Endodermal cell (in vitro differentiated cells): ENCODE measurements at regions not wholly inside any gene's neighbourhood (a gene's known extent, or its start where the extent isn't known, plus 50 kb on each side); places are given as distances from the start of the nearest gene placed in this dataset.

Experiments
- DNase-seq: peaks from one replicate; pipeline ENCODE4 v3.0.0-alpha.2; 2017
- H3K27ac ChIP-seq: 2 replicates; pipeline ENCODE4 v1.5.1; 2013; ENCODE audit warnings: mild to moderate bottlenecking, low read depth, low read length, moderate library complexity
- H3K27me3 ChIP-seq: 2 replicates; pipeline ENCODE4 v1.6.1; 2013; ENCODE audit warnings: mild to moderate bottlenecking, low read length, moderate library complexity; ENCODE audit not compliant: insufficient read depth, control insufficient read depth, poor library complexity, severe bottlenecking
- H3K36me3 ChIP-seq: 2 replicates; pipeline ENCODE4 v1.7.0; 2013; ENCODE audit warnings: mild to moderate bottlenecking, low read length, moderate library complexity; ENCODE audit not compliant: control insufficient read depth, insufficient read depth
- H3K4me1 ChIP-seq: one replicate; pipeline ENCODE4 v1.7.0; 2013; ENCODE audit warnings: low read length; ENCODE audit not compliant: control insufficient read depth, insufficient read depth
- H3K4me3 ChIP-seq: 2 replicates; pipeline ENCODE4 v1.5.1; 2013; ENCODE audit warnings: mild to moderate bottlenecking, low read length, moderate library complexity
- H3K9ac ChIP-seq: 2 replicates; pipeline ENCODE4 v1.6.1; 2013; ENCODE audit warnings: mild to moderate bottlenecking, low read length, moderate library complexity; ENCODE audit not compliant: poor library complexity, severe bottlenecking; ENCODE audit errors: extremely low read depth
- H3K9me3 ChIP-seq: 2 replicates; pipeline ENCODE4 v1.6.1; 2013; ENCODE audit warnings: mild to moderate bottlenecking, low read length, moderate library complexity; ENCODE audit not compliant: control insufficient read depth
- H3K27ac Mint-ChIP-seq: 2 replicates; pipeline ENCODE4 v1.8.0; 2020; ENCODE audit warnings: mixed read lengths
- H3K27me3 Mint-ChIP-seq: 2 replicates; pipeline ENCODE4 v1.8.0; 2021; ENCODE audit warnings: mild to moderate bottlenecking, mixed read lengths; ENCODE audit not compliant: insufficient read depth
- H3K36me3 Mint-ChIP-seq: 2 replicates; pipeline ENCODE4 v1.8.0; 2020; ENCODE audit warnings: low read depth, mixed read lengths
- H3K4me1 Mint-ChIP-seq: 2 replicates; pipeline ENCODE4 v1.8.0; 2020; ENCODE audit warnings: mixed read lengths
- H3K4me3 Mint-ChIP-seq: 2 replicates; pipeline ENCODE4 v1.8.0; 2020; ENCODE audit warnings: mild to moderate bottlenecking, moderate library complexity, mixed read lengths
- H3K9me3 Mint-ChIP-seq: 2 replicates; pipeline ENCODE4 v1.8.0; 2020; ENCODE audit warnings: mild to moderate bottlenecking, mixed read lengths
- WGBS, 2 experiments: methylation state at CpG; one replicate each; pipeline versions ENCODE4 v1.1.5 to v1.1.7; 2013; ENCODE audit warnings: missing lambda C conversion rate in 2 of 2, mixed read lengths in 1 of 2; ENCODE audit not compliant: insufficient coverage in 1 of 2, insufficient read length in 1 of 2; 5-methylcytosine and 5-hydroxymethylcytosine counted together
- TF ChIP-seq, protein P1 (sequence below): fragments of 200-600 bp; sonication (generic); conservative IDR thresholded peaks from 2 replicates; pipeline ENCODE4 v1.5.0; 2021; ENCODE audit warnings: antibody characterized with exemption, mild to moderate bottlenecking

DNA sequence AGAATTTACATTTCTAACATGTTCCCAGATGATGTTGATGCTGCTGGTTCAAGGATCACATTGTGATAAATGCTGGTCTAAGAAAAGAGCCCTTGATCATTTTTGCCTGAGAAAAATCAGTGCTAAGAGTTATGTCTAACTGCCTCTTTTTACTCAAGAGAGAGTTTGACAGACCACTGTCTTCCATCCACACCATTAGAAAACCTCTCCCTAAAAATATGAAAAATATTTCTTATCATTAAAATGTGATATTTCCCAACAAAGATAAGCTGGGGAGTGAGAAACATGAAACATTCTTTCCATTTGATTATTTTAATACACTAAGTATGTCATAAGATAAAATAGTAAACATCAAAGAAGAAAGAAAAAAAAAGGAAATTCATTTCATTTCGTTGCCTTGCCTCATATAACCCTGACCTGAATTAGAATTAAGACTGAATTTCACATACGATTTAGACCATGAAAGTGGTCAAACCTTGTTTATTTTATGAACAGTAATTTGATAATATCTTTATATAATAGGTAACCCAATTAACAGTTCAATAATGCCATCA lies 471.8 kb upstream of the ARHGEF26 start:
- no peak overlapping the region for H3K9ac ChIP-seq
- 91% methylated on average over 2 of the region's 2 CpGs; no CpG with 5 or more reads in 1 of the 2 experiments for WGBS, 2 experiments
- no peak overlapping the region for H3K4me3 ChIP-seq
- H3K27me3 ChIP-seq = no peaks in the 10 kb centered on the region
- no peak overlapping the region for H3K27ac ChIP-seq
- H3K4me1 Mint-ChIP-seq = peaks cover 15% of the 10 kb centered on the region
- peaks cover 20% of the 10 kb centered on the region for H3K9me3 Mint-ChIP-seq
- H3K27me3 Mint-ChIP-seq = no peaks in the 10 kb centered on the region
- no peaks in the 10 kb centered on the region for H3K4me1 ChIP-seq
- no peak overlapping the region for H3K27ac Mint-ChIP-seq
- TF ChIP-seq, protein P1, sequence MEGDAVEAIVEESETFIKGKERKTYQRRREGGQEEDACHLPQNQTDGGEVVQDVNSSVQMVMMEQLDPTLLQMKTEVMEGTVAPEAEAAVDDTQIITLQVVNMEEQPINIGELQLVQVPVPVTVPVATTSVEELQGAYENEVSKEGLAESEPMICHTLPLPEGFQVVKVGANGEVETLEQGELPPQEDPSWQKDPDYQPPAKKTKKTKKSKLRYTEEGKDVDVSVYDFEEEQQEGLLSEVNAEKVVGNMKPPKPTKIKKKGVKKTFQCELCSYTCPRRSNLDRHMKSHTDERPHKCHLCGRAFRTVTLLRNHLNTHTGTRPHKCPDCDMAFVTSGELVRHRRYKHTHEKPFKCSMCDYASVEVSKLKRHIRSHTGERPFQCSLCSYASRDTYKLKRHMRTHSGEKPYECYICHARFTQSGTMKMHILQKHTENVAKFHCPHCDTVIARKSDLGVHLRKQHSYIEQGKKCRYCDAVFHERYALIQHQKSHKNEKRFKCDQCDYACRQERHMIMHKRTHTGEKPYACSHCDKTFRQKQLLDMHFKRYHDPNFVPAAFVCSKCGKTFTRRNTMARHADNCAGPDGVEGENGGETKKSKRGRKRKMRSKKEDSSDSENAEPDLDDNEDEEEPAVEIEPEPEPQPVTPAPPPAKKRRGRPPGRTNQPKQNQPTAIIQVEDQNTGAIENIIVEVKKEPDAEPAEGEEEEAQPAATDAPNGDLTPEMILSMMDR = no peak
- H3K36me3 Mint-ChIP-seq = peaks cover 3% of the 10 kb centered on the region
- no peak overlapping the region for H3K4me3 Mint-ChIP-seq
- H3K36me3 ChIP-seq = no peaks in the 10 kb centered on the region
- H3K9me3 ChIP-seq = peaks cover 18% of the 10 kb centered on the region
- DNase-seq = no peak

DNA sequence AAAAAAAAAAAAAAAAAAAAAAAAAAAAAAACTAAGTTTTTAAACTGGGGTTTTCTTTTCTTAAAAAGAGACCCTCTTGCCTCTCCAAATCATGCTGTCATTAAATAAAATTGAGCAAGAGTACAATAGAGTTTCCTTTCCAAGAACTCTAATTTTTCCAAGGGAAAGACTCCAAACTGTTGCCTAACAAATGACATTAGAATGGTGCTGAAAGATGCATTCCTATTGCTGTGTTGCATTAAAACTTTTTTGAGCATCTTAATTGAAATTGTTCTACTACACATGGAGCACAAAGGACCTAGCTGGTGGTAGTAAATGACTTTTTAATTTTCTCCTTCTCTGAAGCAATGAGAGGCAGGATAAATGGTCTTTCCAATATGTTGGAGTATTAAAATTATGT lies 469.1 kb upstream of the ARHGEF26 start:
- Mint-ChIP-seq H3K4me3 (no peak overlapping the region), H3K27me3 (no peaks in the 10 kb centered on the region), H3K27ac (no peak overlapping the region), H3K36me3 (no peaks in the 10 kb centered on the region), H3K4me1 (peaks cover 12% of the 10 kb centered on the region), H3K9me3 (peaks cover 10% of the 10 kb centered on the region)
- Histone ChIP-seq H3K4me3 (no peak overlapping the region), H3K36me3 (no peaks in the 10 kb centered on the region), H3K9me3 (no peaks in the 10 kb centered on the region), H3K27me3 (no peaks in the 10 kb centered on the region), H3K27ac (no peak overlapping the region), H3K9ac (no peak overlapping the region), H3K4me1 (no peaks in the 10 kb centered on the region)
- DNase-seq = no peak
- TF ChIP-seq, protein P1 = no peak

DNA sequence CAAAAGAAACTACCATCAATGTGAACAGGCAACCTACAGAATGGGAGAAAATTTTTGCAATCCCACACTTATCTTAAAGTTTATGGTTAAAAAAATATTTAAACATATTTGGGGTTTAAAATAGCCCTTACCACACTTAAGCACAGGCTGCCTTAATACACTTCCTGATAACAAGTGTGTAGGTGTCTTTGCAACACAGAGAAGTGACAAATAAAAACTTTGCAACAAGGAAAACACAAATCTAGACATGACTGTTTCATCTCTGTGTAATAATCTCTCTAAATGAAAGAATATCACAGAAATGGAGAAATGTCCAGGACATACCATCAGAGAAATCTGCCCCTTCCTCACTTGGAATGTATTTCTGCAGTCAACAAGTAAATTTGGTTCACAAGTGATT lies 464.1 kb upstream of the ARHGEF26 start:
- H3K4me3 ChIP-seq = no peak overlapping the region
- peaks cover 2% of the 10 kb centered on the region for H3K4me1 Mint-ChIP-seq
- no peak overlapping the region for H3K27ac ChIP-seq
- no peak overlapping the region for H3K4me3 Mint-ChIP-seq
- peaks cover 11% of the 10 kb centered on the region for H3K9me3 ChIP-seq
- no peaks in the 10 kb centered on the region for H3K36me3 ChIP-seq
- peaks cover 20% of the 10 kb centered on the region for H3K9me3 Mint-ChIP-seq
- no peaks in the 10 kb centered on the region for H3K27me3 ChIP-seq
- no peak overlapping the region for H3K9ac ChIP-seq
- TF ChIP-seq, protein P1 = no peak
- no peaks in the 10 kb centered on the region for H3K36me3 Mint-ChIP-seq
- no peaks in the 10 kb centered on the region for H3K27me3 Mint-ChIP-seq
- H3K4me1 ChIP-seq = no peaks in the 10 kb centered on the region
- DNase-seq = no peak
- no peak overlapping the region for H3K27ac Mint-ChIP-seq
